ENCODE measurements at regions not wholly inside any gene's neighbourhood (a gene's known extent, or its start where the extent isn't known, plus 50 kb on each side); places are given as distances from the start of the nearest gene placed in this dataset.

- Mint-ChIP-seq H3K9me3 (ENCODE audit: low read depth, unreplicated experiment) (no peaks in the 10 kb centered on the region), H3K27me3 (ENCODE audit: unreplicated experiment) (peaks cover 72% of the 10 kb centered on the region), H3K36me3 (ENCODE audit: insufficient read depth, unreplicated experiment) (no peaks in the 10 kb centered on the region), H3K27ac (ENCODE audit: unreplicated experiment) (no peak overlapping the region), H3K4me3 (ENCODE audit: low read depth, unreplicated experiment) (no peak overlapping the region), H3K4me1 (ENCODE audit: low read depth, unreplicated experiment) (no peaks in the 10 kb centered on the region)
- no TSS peak for BruUV-seq (replicated peaks)
- CTCF ChIA-PET: no interaction called here
- intact Hi-C loops (cut with micrococcal nuclease; ENCODE audit: unreplicated experiment): no loop called here
- no peak for DNase-seq
- TF ChIP-seq CTCF (IDR thresholded peaks at IDR 0.05; ENCODE audit: unreplicated experiment): no peak
Measured at GRCh38 chr3:11903047-11903446, 56.4 kb upstream of the TAMM41 start.

GRCh38 chr3:11903447-11903846, 56.8 kb upstream of the TAMM41 start:
- Mint-ChIP-seq H3K4me3 (ENCODE audit: low read depth, unreplicated experiment) (no peak overlapping the region), H3K27me3 (ENCODE audit: unreplicated experiment) (peaks cover 72% of the 10 kb centered on the region), H3K36me3 (ENCODE audit: insufficient read depth, unreplicated experiment) (no peaks in the 10 kb centered on the region), H3K9me3 (ENCODE audit: low read depth, unreplicated experiment) (no peaks in the 10 kb centered on the region), H3K27ac (ENCODE audit: unreplicated experiment) (no peak overlapping the region), H3K4me1 (ENCODE audit: low read depth, unreplicated experiment) (no peaks in the 10 kb centered on the region)
- BruUV-seq (replicated peaks): no TSS peak
- TF ChIP-seq CTCF (IDR thresholded peaks at IDR 0.05; ENCODE audit: unreplicated experiment): no peak
- CTCF ChIA-PET: no interaction called here
- no peak for DNase-seq
- intact Hi-C loops (cut with micrococcal nuclease; ENCODE audit: unreplicated experiment): no loop called here

DNA sequence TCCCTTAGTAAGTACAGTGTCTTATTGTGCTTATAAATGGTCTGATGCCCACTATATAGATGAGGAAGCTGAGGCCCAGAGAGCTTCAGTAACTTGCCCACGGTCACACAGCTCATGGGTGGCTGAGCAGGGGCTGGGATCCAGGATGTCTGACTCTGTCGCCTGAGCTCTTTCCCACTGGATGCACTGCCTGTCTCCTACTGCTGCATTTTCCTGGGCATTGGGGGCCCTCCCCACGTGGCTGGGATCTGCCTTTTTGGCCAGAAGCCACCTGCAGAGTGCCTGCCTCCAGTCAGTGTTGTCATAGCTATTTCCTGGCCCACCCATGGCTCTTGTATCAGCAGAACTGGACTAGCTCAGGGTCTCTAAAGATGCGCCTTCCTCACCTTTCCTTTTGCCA, 57.5 kb upstream of the TAMM41 start:
- no peak for DNase-seq
- peaks cover 74% of the 10 kb centered on the region for H3K27me3 Mint-ChIP-seq (ENCODE audit: unreplicated experiment)
- CTCF ChIA-PET: no interaction called here

GRCh38 chr3:11906407-11906806, 59.7 kb upstream of the TAMM41 start:
- TF ChIP-seq CTCF (IDR thresholded peaks at IDR 0.05; ENCODE audit: unreplicated experiment): no peak
- intact Hi-C loops (cut with micrococcal nuclease; ENCODE audit: unreplicated experiment): no loop called here
- Mint-ChIP-seq H3K27ac (ENCODE audit: unreplicated experiment) (no peak overlapping the region), H3K36me3 (ENCODE audit: insufficient read depth, unreplicated experiment) (peaks cover 3% of the 10 kb centered on the region), H3K9me3 (ENCODE audit: low read depth, unreplicated experiment) (no peaks in the 10 kb centered on the region), H3K4me3 (ENCODE audit: low read depth, unreplicated experiment) (no peak overlapping the region), H3K4me1 (ENCODE audit: low read depth, unreplicated experiment) (peaks cover 8% of the 10 kb centered on the region), H3K27me3 (ENCODE audit: unreplicated experiment) (peaks cover 81% of the 10 kb centered on the region)
- CTCF ChIA-PET: no interaction called here
- no TSS peak for BruUV-seq (replicated peaks)
- no peak for DNase-seq

More for the DNA sequence above, 57.5 kb upstream of the TAMM41 start:
- Mint-ChIP-seq H3K27ac (ENCODE audit: unreplicated experiment) (no peak overlapping the region), H3K9me3 (ENCODE audit: low read depth, unreplicated experiment) (no peaks in the 10 kb centered on the region), H3K4me1 (ENCODE audit: low read depth, unreplicated experiment) (peaks cover 7% of the 10 kb centered on the region), H3K4me3 (ENCODE audit: low read depth, unreplicated experiment) (no peak overlapping the region), H3K36me3 (ENCODE audit: insufficient read depth, unreplicated experiment) (peaks cover 3% of the 10 kb centered on the region)
- BruUV-seq (replicated peaks): no TSS peak
- no peak for TF ChIP-seq CTCF (IDR thresholded peaks at IDR 0.05; ENCODE audit: unreplicated experiment)
- intact Hi-C loops (cut with micrococcal nuclease; ENCODE audit: unreplicated experiment): no loop called here
